ENCODE measurements at regions not wholly inside any gene's neighbourhood (a gene's known extent, or its start where the extent isn't known, plus 50 kb on each side); places are given as distances from the start of the nearest gene placed in this dataset.

DNA sequence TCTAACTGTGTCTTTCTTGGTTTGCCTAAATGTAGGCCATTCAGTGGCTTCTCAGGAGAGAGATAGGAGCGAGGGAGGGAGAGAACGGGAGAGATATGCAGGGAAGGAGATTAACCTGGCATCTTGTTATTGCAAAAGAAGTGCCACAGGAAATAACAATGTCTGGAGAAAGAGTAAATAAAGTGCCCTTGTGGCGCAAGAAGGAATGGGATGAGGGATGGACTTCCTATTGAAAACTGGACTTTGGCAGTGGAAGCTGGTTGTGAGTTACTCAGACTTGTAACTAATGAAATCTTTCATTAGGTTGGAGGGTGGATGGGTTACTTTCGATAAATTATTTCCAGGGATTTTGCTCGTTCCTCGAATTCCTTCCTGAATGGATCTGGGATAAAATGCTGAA lies 136.1 kb downstream of the LACC1 start (continued):
- TF ChIP-seq, protein P1, sequence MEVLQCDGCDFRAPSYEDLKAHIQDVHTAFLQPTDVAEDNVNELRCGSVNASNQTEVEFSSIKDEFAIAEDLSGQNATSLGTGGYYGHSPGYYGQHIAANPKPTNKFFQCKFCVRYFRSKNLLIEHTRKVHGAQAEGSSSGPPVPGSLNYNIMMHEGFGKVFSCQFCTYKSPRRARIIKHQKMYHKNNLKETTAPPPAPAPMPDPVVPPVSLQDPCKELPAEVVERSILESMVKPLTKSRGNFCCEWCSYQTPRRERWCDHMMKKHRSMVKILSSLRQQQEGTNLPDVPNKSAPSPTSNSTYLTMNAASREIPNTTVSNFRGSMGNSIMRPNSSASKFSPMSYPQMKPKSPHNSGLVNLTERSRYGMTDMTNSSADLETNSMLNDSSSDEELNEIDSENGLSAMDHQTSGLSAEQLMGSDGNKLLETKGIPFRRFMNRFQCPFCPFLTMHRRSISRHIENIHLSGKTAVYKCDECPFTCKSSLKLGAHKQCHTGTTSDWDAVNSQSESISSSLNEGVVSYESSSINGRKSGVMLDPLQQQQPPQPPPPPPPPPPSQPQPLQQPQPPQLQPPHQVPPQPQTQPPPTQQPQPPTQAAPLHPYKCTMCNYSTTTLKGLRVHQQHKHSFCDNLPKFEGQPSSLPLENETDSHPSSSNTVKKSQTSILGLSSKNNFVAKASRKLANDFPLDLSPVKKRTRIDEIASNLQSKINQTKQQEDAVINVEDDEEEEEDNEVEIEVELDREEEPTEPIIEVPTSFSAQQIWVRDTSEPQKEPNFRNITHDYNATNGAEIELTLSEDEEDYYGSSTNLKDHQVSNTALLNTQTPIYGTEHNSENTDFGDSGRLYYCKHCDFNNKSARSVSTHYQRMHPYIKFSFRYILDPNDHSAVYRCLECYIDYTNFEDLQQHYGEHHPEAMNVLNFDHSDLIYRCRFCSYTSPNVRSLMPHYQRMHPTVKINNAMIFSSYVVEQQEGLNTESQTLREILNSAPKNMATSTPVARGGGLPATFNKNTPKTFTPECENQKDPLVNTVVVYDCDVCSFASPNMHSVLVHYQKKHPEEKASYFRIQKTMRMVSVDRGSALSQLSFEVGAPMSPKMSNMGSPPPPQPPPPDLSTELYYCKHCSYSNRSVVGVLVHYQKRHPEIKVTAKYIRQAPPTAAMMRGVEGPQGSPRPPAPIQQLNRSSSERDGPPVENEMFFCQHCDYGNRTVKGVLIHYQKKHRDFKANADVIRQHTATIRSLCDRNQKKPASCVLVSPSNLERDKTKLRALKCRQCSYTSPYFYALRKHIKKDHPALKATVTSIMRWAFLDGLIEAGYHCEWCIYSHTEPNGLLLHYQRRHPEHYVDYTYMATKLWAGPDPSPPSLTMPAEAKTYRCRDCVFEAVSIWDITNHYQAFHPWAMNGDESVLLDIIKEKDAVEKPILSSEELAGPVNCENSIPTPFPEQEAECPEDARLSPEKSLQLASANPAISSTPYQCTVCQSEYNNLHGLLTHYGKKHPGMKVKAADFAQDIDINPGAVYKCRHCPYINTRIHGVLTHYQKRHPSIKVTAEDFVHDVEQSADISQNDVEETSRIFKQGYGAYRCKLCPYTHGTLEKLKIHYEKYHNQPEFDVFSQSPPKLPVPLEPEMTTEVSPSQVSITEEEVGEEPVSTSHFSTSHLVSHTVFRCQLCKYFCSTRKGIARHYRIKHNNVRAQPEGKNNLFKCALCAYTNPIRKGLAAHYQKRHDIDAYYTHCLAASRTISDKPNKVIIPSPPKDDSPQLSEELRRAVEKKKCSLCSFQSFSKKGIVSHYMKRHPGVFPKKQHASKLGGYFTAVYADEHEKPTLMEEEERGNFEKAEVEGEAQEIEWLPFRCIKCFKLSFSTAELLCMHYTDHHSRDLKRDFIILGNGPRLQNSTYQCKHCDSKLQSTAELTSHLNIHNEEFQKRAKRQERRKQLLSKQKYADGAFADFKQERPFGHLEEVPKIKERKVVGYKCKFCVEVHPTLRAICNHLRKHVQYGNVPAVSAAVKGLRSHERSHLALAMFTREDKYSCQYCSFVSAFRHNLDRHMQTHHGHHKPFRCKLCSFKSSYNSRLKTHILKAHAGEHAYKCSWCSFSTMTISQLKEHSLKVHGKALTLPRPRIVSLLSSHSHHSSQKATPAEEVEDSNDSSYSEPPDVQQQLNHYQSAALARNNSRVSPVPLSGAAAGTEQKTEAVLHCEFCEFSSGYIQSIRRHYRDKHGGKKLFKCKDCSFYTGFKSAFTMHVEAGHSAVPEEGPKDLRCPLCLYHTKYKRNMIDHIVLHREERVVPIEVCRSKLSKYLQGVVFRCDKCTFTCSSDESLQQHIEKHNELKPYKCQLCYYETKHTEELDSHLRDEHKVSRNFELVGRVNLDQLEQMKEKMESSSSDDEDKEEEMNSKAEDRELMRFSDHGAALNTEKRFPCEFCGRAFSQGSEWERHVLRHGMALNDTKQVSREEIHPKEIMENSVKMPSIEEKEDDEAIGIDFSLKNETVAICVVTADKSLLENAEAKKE (CRISPR knock-in tag; IDR thresholded peaks at IDR 0.05) = no peak

GRCh38 chr13:44017756-44018309 lies 138.1 kb downstream of the LACC1 start:
- H3K4me1 Mint-ChIP-seq = peaks cover 7% of the 10 kb centered on the region
- DNase-seq (ENCODE audit: low spot score) (no peak), ATAC-seq (no peak)
- H3K4me3 Mint-ChIP-seq = no peak overlapping the region
- Histone ChIP-seq H3F3A (replicated peaks; ENCODE audit: low read depth) (no peaks in the 10 kb centered on the region), H3K4me3 (no peak overlapping the region), H3K9me2 (ENCODE audit: insufficient read depth) (0 out of 2 replicates have a peak, but pooled peaks cover 4% of the 10 kb centered on the region), H2AFZ (peak overlapping the region; percentile 76), H4K20me1 (replicated peaks; ENCODE audit: insufficient read depth) (no peaks in the 10 kb centered on the region), H3K27ac (ENCODE audit: low read depth) (no peak overlapping the region), H3K4me2 (no peak overlapping the region), H3K27me3 (ENCODE audit: insufficient read depth) (no peaks in the 10 kb centered on the region), H3K79me2 (replicated peaks; ENCODE audit: insufficient read depth) (no peaks in the 10 kb centered on the region), H3K4me1 (ENCODE audit: insufficient read depth) (no peaks in the 10 kb centered on the region), H3K36me3 (ENCODE audit: insufficient read depth) (no peaks in the 10 kb centered on the region)
- H3K27ac Mint-ChIP-seq = no peak overlapping the region
- H3K36me3 Mint-ChIP-seq (ENCODE audit: low read depth) = no peaks in the 10 kb centered on the region; the same call in 2 of the 3 replicates
- H3K27me3 Mint-ChIP-seq (ENCODE audit: insufficient read depth, low read depth, poor library complexity) = peaks cover 3% of the 10 kb centered on the region
- H3K9me3 Mint-ChIP-seq = no peaks in the 10 kb centered on the region
- TF ChIP-seq JUNB (IDR thresholded peaks at IDR 0.05; ENCODE audit: unreplicated experiment) (no peak), STAT1 (IDR thresholded peaks at IDR 0.05; ENCODE audit: unreplicated experiment) (no peak), ZNF331 (CRISPR knock-in tag; IDR thresholded peaks at IDR 0.05; ENCODE audit: low read depth) (no peak), EZH2 (IDR thresholded peaks at IDR 0.05; ENCODE audit: low read depth, unreplicated experiment) (no peak), EZH2phosphoT487 (IDR thresholded peaks at IDR 0.05; ENCODE audit: unreplicated experiment) (no peak), POLR2AphosphoS5 (IDR thresholded peaks at IDR 0.05; ENCODE audit: low read depth) (no peak), NANOG (IDR thresholded peaks at IDR 0.05; ENCODE audit: borderline replicate concordance) (no peak), CREB1 (CRISPR knock-in tag; IDR thresholded peaks at IDR 0.05; ENCODE audit: low read depth) (no peak), ZNF114 (CRISPR knock-in tag; IDR thresholded peaks at IDR 0.05) (no peak)
- TF ChIP-seq, protein P2, sequence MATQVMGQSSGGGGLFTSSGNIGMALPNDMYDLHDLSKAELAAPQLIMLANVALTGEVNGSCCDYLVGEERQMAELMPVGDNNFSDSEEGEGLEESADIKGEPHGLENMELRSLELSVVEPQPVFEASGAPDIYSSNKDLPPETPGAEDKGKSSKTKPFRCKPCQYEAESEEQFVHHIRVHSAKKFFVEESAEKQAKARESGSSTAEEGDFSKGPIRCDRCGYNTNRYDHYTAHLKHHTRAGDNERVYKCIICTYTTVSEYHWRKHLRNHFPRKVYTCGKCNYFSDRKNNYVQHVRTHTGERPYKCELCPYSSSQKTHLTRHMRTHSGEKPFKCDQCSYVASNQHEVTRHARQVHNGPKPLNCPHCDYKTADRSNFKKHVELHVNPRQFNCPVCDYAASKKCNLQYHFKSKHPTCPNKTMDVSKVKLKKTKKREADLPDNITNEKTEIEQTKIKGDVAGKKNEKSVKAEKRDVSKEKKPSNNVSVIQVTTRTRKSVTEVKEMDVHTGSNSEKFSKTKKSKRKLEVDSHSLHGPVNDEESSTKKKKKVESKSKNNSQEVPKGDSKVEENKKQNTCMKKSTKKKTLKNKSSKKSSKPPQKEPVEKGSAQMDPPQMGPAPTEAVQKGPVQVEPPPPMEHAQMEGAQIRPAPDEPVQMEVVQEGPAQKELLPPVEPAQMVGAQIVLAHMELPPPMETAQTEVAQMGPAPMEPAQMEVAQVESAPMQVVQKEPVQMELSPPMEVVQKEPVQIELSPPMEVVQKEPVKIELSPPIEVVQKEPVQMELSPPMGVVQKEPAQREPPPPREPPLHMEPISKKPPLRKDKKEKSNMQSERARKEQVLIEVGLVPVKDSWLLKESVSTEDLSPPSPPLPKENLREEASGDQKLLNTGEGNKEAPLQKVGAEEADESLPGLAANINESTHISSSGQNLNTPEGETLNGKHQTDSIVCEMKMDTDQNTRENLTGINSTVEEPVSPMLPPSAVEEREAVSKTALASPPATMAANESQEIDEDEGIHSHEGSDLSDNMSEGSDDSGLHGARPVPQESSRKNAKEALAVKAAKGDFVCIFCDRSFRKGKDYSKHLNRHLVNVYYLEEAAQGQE (IDR thresholded peaks at IDR 0.05; ENCODE audit: unreplicated experiment) = no peak
